Sigmoid colon (tissue), 3 donors: ENCODE measurements at regions not wholly inside any gene's neighbourhood (a gene's known extent, or its start where the extent isn't known, plus 50 kb on each side); places are given as distances from the start of the nearest gene placed in this dataset.

Source experiments
- CTCF ChIP-seq, 4 experiments: fragments of 450-650 bp in 3 of 4; fragments of 200-600 bp in 1 of 4; IDR thresholded peaks; one replicate each; pipeline ENCODE4 v1.5.1; 2016 to 2019; ENCODE audit warnings: antibody characterized with exemption in 4 of 4, mild to moderate bottlenecking in 3 of 4, moderate library complexity in 2 of 4
- POLR2A ChIP-seq, 2 donors: fragments of 450-650 bp; IDR thresholded peaks; one replicate each; pipeline ENCODE4 v1.6.1; 2016; ENCODE audit warnings: antibody characterized with exemption in 2 of 2, mild to moderate bottlenecking in 2 of 2, moderate library complexity in 2 of 2

- TF ChIP-seq POLR2A (IDR thresholded peaks at IDR 0.05) (no peak), CTCF (IDR thresholded peaks at IDR 0.05) (no peak)
These were observed 277.0 kb downstream of the ZEB1 start for GRCh38 chr10:31595992-31596391.
